ENCODE measurements at regions not wholly inside any gene's neighbourhood (a gene's known extent, or its start where the extent isn't known, plus 50 kb on each side); places are given as distances from the start of the nearest gene placed in this dataset.

DNA sequence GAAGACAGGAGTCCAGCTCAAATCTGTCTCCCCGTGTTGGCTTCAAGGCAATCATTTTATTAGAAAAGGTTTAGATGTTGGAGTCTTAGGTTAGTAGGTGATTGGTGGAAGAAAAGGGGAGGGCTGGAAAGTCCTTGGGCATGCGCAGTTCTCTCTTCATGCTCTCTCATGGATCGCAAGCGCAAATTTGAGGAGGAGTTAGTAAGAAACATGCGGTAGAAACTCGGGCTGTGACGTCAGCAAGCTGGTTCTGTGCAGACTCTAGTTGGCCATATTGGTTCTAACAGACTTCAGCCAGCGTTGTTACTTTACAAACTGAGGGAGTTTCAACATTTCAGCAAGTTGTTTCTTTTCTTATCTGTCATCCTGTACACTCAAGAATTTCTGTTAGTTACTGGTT is 392.2 kb downstream of the CDK5RAP2 start:
- Mint-ChIP-seq H3K36me3 (ENCODE audit: low read depth) (no peaks in the 10 kb centered on the region), H3K9me3 (peaks cover 4% of the 10 kb centered on the region), H3K27me3 (ENCODE audit: low read depth) (peaks cover 2% of the 10 kb centered on the region), H3K27ac (no peak overlapping the region), H3K4me3 (no peak overlapping the region), H3K4me1 (ENCODE audit: low read depth) (no peaks in the 10 kb centered on the region)
- DNase-seq, result no peak
- CTCF ChIA-PET, result no interaction called here
- intact Hi-C loops (cut with micrococcal nuclease), result no loop called here

DNA sequence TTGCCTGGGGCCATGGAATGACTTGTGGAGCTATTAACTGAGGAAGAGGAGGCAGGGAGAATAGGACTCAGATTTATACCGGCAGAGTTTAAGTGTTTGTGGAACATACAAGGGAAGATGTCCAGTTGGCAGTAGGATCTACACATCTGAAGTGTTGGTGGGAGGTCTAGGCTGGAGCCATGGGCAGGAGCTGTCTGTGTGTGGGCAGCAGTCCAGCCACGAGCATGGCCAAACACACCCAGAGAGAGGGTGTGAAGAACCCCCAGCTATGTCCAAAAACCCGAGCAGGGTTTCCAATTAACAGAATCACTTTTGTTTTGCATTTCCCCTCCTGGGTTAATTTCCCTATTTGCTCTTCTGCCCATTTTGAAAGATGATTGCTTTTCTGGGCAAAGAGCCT is 393.7 kb downstream of the CDK5RAP2 start:
- Mint-ChIP-seq H3K36me3 (ENCODE audit: low read depth) (no peaks in the 10 kb centered on the region), H3K4me1 (ENCODE audit: low read depth) (no peaks in the 10 kb centered on the region), H3K4me3 (no peak overlapping the region), H3K9me3 (peaks cover 4% of the 10 kb centered on the region), H3K27ac (no peak overlapping the region), H3K27me3 (ENCODE audit: low read depth) (peaks cover 2% of the 10 kb centered on the region)
- CTCF ChIA-PET, result no interaction called here
- intact Hi-C loops (cut with micrococcal nuclease), result no loop called here
- no peak for DNase-seq

DNA sequence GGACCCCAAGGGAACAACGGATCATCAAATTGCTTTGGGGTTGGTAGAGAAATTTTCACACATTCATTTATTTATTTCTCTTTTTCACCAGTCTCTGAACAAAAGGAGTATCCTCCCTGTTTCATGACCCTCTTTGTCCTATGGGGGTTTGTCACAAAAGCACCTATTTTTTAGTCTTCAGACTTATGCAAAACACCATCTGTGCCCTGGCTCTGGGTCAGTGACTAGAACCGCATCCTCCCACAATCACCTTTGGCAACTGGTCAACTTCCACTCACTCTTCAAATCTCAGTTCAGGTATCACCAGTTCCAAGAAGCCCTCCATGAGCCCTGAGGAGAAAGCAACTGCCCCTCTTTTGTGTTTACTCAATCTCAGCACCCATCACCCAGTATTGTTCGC is 395.7 kb downstream of the CDK5RAP2 start:
- no peaks in the 10 kb centered on the region for H3K4me1 Mint-ChIP-seq (ENCODE audit: low read depth)

DNA sequence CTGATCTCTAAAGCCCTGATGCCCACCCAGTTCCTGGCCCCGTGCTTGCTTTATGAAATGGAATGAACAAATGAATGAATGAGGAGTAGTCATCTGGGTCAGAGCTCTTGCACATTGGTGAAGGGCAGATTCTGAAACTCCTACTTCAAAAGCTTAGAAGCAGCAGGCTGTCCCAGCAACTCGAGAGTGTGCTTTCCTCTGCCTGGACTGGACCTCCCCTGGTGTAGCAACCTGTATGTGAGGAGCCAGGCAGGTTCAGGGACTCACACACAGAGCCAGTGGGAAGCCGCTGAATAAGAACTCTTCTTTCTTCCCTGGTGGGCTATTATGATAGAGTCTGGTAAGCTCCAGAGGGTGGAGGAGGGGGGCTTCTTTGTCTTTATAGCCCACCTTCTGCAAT is 396.4 kb downstream of the CDK5RAP2 start:
- no peak for DNase-seq
- Mint-ChIP-seq H3K4me3 (no peak overlapping the region), H3K27me3 (ENCODE audit: low read depth) (peaks cover 7% of the 10 kb centered on the region), H3K27ac (no peak overlapping the region), H3K4me1 (ENCODE audit: low read depth) (no peaks in the 10 kb centered on the region), H3K9me3 (peaks cover 4% of the 10 kb centered on the region), H3K36me3 (ENCODE audit: low read depth) (no peaks in the 10 kb centered on the region)
- CTCF ChIA-PET, result no interaction called here
- intact Hi-C loops (cut with micrococcal nuclease), result no loop called here

More for the DNA sequence above, 395.7 kb downstream of the CDK5RAP2 start:
- Mint-ChIP-seq H3K4me3 (no peak overlapping the region), H3K27ac (no peak overlapping the region), H3K27me3 (ENCODE audit: low read depth) (peaks cover 7% of the 10 kb centered on the region), H3K9me3 (peaks cover 4% of the 10 kb centered on the region), H3K36me3 (ENCODE audit: low read depth) (no peaks in the 10 kb centered on the region)
- CTCF ChIA-PET, result no interaction called here
- no peak for DNase-seq
- intact Hi-C loops (cut with micrococcal nuclease), result no loop called here

DNA sequence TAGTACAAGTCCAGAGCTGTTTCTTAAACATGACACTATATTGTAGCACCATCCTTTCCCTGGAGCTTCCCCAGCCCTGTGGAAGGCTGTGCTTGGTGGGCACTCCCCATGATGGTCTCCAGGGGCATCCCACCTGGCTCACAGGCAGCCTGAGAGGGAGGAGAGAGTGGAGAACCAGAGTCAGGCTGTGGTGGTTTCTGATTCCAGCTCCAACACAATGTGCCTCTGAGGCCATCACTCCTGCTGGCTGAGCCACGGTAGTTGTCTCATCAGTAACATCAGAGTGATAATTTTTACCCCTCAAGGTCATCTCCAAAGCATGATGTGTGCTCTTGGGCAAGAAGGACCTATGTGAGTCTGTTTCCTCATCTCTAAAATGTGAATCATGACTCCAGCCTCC is 398.0 kb downstream of the CDK5RAP2 start:
- intact Hi-C loops (cut with micrococcal nuclease), result no loop called here

DNA sequence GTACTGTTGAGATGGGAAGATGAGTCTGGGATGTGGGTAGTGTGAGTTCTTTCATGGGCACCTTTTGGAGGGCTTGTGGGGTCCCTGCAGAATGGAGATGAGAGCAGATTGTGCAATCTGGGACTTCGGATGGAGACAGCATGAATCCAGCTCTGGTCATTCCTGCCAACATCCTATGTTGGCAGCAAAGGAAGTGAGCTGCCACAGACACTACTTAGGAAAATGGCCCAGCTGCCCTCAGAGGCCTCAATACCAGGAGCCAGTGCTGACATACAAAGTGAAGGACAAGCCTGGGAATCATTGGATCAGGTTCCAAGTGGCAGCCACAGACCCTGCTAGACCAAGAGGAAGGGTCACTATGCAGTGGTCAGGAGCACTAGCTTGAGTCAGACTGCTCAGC is 402.8 kb downstream of the CDK5RAP2 start:
- H3K9me3 Mint-ChIP-seq, result peaks cover 4% of the 10 kb centered on the region

More for the DNA sequence above, 398.0 kb downstream of the CDK5RAP2 start:
- H3K4me1 Mint-ChIP-seq (ENCODE audit: low read depth), result no peaks in the 10 kb centered on the region
- no peak overlapping the region for H3K27ac Mint-ChIP-seq
- H3K9me3 Mint-ChIP-seq, result peaks cover 8% of the 10 kb centered on the region
- CTCF ChIA-PET, result no interaction called here
- H3K36me3 Mint-ChIP-seq (ENCODE audit: low read depth), result no peaks in the 10 kb centered on the region
- H3K27me3 Mint-ChIP-seq (ENCODE audit: low read depth), result peaks cover 7% of the 10 kb centered on the region
- no peak overlapping the region for H3K4me3 Mint-ChIP-seq
- no peak for DNase-seq

DNA sequence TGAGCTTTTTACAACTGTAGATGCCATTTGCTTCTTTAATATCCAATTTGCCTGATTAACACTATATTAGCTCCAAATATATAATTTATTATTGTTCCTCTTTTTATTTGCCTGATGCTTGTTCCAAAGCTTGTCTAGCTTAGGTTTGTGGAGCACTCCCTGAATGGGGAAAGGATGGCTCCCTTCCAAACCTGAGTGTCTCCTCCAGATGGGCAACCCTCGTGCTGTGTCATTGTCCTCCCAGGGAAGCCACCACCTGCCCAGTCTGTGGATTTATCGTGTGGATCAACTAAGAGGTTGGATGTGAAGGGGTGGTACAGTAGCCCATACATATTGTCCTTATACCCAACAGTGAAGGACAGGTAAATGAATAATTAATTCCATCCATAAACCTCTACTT is 404.9 kb downstream of the CDK5RAP2 start:
- H3K4me3 Mint-ChIP-seq, result no peak overlapping the region
- no peaks in the 10 kb centered on the region for H3K4me1 Mint-ChIP-seq (ENCODE audit: low read depth)
- intact Hi-C loops (cut with micrococcal nuclease), result no loop called here
- CTCF ChIA-PET, result no interaction called here
- peaks cover 9% of the 10 kb centered on the region for H3K27me3 Mint-ChIP-seq (ENCODE audit: low read depth)
- H3K36me3 Mint-ChIP-seq (ENCODE audit: low read depth), result no peaks in the 10 kb centered on the region
- DNase-seq, result no peak
- H3K9me3 Mint-ChIP-seq, result peaks cover 4% of the 10 kb centered on the region
- H3K27ac Mint-ChIP-seq, result no peak overlapping the region

More for the DNA sequence above, 402.8 kb downstream of the CDK5RAP2 start:
- intact Hi-C loops (cut with micrococcal nuclease), result no loop called here
- no peak for DNase-seq
- Mint-ChIP-seq H3K27me3 (ENCODE audit: low read depth) (peaks cover 5% of the 10 kb centered on the region), H3K36me3 (ENCODE audit: low read depth) (no peaks in the 10 kb centered on the region), H3K4me1 (ENCODE audit: low read depth) (no peaks in the 10 kb centered on the region), H3K27ac (no peak overlapping the region), H3K4me3 (no peak overlapping the region)
- CTCF ChIA-PET, result no interaction called here

DNA sequence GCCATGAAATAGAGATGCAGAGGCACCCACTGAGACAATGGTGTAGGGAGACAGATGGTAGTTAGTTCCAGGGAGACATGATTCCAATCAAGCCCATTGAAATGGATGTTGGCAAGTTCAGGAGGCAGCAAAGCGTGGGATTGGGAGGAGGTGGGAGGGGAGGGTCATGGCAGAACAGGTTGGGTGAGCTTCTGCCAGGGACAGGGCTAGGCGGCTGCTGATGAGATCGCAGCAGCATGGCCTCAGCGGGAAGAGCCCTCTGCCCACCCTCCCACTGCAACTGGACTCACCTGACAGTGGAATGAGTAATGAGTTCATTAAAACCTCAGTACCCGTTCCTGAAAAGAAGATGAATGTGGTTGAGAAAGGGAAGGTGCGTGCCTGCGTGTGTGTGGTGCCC is 418.2 kb downstream of the CDK5RAP2 start:
- DNase-seq, result no peak
- Mint-ChIP-seq H3K4me3 (no peak overlapping the region), H3K4me1 (ENCODE audit: low read depth) (no peaks in the 10 kb centered on the region), H3K27ac (no peak overlapping the region), H3K36me3 (ENCODE audit: low read depth) (no peaks in the 10 kb centered on the region), H3K27me3 (ENCODE audit: low read depth) (no peaks in the 10 kb centered on the region), H3K9me3 (peaks cover 3% of the 10 kb centered on the region)
- CTCF ChIA-PET, result no interaction called here
- intact Hi-C loops (cut with micrococcal nuclease), result no loop called here

DNA sequence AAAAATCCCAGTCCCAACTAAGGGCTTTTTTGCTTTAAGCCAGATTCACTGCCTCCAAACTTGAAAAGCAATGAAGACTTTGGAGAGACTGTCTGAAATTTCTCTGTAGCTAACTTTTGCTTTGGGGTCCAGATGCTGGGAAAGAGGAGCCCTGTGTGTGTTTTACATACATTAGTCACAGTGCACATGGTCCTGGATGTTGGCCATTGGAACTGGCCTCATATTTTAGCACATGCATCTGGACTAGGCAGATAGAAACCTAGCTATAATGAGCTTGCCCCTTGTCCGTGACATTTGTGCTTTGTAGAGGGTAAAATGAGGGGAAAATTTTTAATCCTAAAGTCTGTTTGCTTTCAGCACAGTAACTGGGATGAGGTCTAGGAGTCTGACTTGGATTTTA is 421.7 kb downstream of the CDK5RAP2 start:
- no peaks in the 10 kb centered on the region for H3K4me1 Mint-ChIP-seq (ENCODE audit: low read depth)
- no peaks in the 10 kb centered on the region for H3K27me3 Mint-ChIP-seq (ENCODE audit: low read depth)
- no peaks in the 10 kb centered on the region for H3K36me3 Mint-ChIP-seq (ENCODE audit: low read depth)
- peaks cover 3% of the 10 kb centered on the region for H3K9me3 Mint-ChIP-seq
- intact Hi-C loops (cut with micrococcal nuclease), result no loop called here
- no peak for DNase-seq
- no peak overlapping the region for H3K27ac Mint-ChIP-seq
- CTCF ChIA-PET, result no interaction called here
- no peak overlapping the region for H3K4me3 Mint-ChIP-seq

DNA sequence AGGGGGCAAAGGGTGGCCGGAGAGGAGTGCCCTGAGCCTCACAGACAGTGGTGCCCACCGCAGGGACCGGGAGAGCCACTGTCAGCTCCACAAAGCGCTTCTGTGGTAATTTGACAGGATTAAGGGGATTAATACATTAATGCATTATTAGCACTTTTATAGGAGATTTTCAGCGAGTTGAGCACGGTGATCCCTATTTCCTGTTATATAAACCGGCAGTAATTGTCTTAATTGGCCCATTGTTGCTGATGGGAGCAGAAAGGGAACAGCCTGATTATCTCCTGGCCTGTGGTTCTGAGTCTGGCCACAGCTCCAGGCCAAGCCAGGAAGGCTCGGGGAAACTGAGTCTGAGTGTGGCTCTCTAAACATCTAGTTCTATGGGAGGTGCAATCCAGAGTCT is 423.6 kb downstream of the CDK5RAP2 start:
- no peaks in the 10 kb centered on the region for H3K27me3 Mint-ChIP-seq (ENCODE audit: low read depth)
- intact Hi-C loops (cut with micrococcal nuclease), result no loop called here
- no peaks in the 10 kb centered on the region for H3K4me1 Mint-ChIP-seq (ENCODE audit: low read depth)
- DNase-seq, result no peak
- peaks cover 3% of the 10 kb centered on the region for H3K9me3 Mint-ChIP-seq
- no peaks in the 10 kb centered on the region for H3K36me3 Mint-ChIP-seq (ENCODE audit: low read depth)
- no peak overlapping the region for H3K27ac Mint-ChIP-seq
- CTCF ChIA-PET, result no interaction called here
- H3K4me3 Mint-ChIP-seq, result no peak overlapping the region

DNA sequence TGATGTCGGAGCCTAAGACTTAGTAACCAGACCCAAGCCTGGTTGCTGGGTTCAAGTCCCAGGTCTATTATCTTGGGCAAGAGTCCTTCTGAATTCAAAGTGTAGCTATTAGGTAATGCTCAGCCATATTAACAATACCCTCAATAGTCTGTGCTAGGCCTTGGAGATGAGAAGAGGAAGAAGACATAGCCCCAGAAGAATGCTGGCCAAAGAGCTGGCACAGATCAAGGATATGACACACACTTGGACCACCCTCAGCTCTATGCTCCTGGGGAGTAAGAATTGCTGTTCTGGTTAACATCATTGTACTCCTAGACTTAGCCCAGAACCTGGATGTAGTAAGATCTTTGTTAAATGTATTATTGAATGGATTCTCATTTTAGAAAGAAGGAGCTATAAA is 426.7 kb downstream of the CDK5RAP2 start:
- Mint-ChIP-seq H3K27ac (no peak overlapping the region), H3K36me3 (ENCODE audit: low read depth) (no peaks in the 10 kb centered on the region)
- no peak for DNase-seq

DNA sequence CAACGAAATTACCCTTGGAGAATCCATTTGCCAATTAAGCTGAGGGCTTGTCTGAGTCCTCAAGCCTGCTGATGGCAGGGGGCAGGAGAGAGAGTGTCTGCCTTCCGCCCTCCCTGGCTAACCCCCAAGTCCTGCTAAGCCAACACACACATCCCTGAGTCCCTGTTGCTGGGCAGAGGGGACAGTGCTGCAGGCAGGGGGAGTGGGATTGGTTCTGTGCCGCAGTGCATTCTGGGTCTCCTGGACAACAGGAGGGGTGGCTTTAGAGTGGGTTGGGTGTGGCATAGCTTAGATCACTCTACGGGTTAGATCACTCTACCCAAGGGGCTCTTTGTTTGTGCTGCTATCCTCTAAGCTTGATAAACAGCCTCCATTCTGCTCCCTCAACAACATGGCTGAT is 427.7 kb downstream of the CDK5RAP2 start:
- H3K4me3 Mint-ChIP-seq, result no peak overlapping the region
- H3K27ac Mint-ChIP-seq, result no peak overlapping the region
- no peaks in the 10 kb centered on the region for H3K9me3 Mint-ChIP-seq
- no peaks in the 10 kb centered on the region for H3K4me1 Mint-ChIP-seq (ENCODE audit: low read depth)
- intact Hi-C loops (cut with micrococcal nuclease), result no loop called here
- DNase-seq, result no peak
- CTCF ChIA-PET, result no interaction called here
- no peaks in the 10 kb centered on the region for H3K36me3 Mint-ChIP-seq (ENCODE audit: low read depth)
- no peaks in the 10 kb centered on the region for H3K27me3 Mint-ChIP-seq (ENCODE audit: low read depth)

More for the DNA sequence above, 426.7 kb downstream of the CDK5RAP2 start:
- no peaks in the 10 kb centered on the region for H3K9me3 Mint-ChIP-seq
- CTCF ChIA-PET, result no interaction called here
- intact Hi-C loops (cut with micrococcal nuclease), result no loop called here
- H3K4me1 Mint-ChIP-seq (ENCODE audit: low read depth), result no peaks in the 10 kb centered on the region
- H3K4me3 Mint-ChIP-seq, result no peak overlapping the region
- H3K27me3 Mint-ChIP-seq (ENCODE audit: low read depth), result no peaks in the 10 kb centered on the region

DNA sequence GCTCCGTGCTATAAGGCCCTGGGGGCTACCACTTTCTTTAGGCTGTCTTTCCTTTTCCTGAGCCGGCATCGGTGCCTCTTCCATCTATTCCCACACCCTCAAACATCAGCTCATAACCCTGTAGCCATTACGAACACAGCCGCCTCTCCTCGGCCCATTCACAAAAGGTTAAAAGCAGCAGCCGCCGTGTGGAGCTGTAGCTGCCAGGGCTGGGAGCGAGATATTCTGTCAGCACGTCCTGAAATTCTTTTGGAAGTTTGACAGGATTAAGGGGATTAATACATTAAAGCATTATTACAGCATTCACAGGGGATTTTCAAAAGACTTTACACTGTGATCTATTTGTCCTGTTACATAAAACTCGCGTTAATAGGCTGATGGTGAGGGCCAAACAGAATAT is 428.2 kb downstream of the CDK5RAP2 start:
- H3K4me1 Mint-ChIP-seq (ENCODE audit: low read depth), result no peaks in the 10 kb centered on the region
- no peak for DNase-seq
- H3K4me3 Mint-ChIP-seq, result no peak overlapping the region
- no peaks in the 10 kb centered on the region for H3K27me3 Mint-ChIP-seq (ENCODE audit: low read depth)
- no peak overlapping the region for H3K27ac Mint-ChIP-seq
- no peaks in the 10 kb centered on the region for H3K36me3 Mint-ChIP-seq (ENCODE audit: low read depth)
- CTCF ChIA-PET, result no interaction called here
- intact Hi-C loops (cut with micrococcal nuclease), result no loop called here
- H3K9me3 Mint-ChIP-seq, result no peaks in the 10 kb centered on the region

DNA sequence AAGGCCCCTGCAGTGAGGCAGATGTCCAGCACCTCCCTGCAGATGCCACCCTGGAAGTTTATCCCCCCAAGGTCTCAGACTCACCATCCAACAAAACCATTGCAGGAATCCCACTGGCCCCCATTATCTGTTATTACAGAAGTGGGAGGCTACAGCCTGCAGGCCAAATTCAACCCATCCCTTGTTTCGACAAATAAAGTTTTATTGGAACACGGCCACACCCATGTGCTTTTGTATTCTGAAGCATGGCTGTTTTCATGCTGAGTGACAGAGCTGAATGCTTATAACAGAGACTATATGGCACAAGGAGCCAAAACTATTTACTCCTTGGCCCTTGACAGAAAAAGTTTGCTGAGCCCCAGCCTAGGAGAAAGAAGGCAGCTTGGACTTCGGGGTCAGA is 428.8 kb downstream of the CDK5RAP2 start:
- Mint-ChIP-seq H3K4me1 (ENCODE audit: low read depth) (no peaks in the 10 kb centered on the region), H3K36me3 (ENCODE audit: low read depth) (no peaks in the 10 kb centered on the region), H3K9me3 (no peaks in the 10 kb centered on the region), H3K27ac (no peak overlapping the region), H3K27me3 (ENCODE audit: low read depth) (no peaks in the 10 kb centered on the region), H3K4me3 (no peak overlapping the region)
- no peak for DNase-seq
- intact Hi-C loops (cut with micrococcal nuclease), result no loop called here
- CTCF ChIA-PET, result no interaction called here
